T-helper 2 cell (primary cell): ENCODE measurements at regions not wholly inside any gene's neighbourhood (a gene's known extent, or its start where the extent isn't known, plus 50 kb on each side); places are given as distances from the start of the nearest gene placed in this dataset.

Experiments
- DNase-seq, 5 experiments: peaks; one replicate each; pipeline versions ENCODE4 v3.0.0 to v3.0.0-alpha.2; 2012 to 2022

DNA sequence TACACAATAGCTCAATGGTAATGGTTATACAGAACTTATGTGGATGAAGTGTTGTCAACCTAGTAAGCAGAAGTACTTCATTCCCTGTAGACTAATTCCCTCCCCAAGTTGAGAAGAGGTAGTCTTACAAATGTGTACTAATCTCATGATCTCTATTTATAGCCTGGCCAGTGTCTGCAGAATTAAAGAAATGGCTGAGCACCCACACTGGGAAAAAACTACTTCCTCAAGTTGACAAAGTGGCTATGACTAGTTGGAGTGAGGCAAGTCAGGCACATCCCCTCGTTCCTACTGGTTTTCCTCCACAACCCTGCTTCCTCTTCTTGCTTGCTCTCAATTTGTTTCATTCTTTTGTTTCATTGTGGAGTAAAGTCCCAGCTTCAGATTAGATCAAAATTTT is 566.7 kb upstream of the ZNF717 start:
- DNase-seq, result no peak

DNA sequence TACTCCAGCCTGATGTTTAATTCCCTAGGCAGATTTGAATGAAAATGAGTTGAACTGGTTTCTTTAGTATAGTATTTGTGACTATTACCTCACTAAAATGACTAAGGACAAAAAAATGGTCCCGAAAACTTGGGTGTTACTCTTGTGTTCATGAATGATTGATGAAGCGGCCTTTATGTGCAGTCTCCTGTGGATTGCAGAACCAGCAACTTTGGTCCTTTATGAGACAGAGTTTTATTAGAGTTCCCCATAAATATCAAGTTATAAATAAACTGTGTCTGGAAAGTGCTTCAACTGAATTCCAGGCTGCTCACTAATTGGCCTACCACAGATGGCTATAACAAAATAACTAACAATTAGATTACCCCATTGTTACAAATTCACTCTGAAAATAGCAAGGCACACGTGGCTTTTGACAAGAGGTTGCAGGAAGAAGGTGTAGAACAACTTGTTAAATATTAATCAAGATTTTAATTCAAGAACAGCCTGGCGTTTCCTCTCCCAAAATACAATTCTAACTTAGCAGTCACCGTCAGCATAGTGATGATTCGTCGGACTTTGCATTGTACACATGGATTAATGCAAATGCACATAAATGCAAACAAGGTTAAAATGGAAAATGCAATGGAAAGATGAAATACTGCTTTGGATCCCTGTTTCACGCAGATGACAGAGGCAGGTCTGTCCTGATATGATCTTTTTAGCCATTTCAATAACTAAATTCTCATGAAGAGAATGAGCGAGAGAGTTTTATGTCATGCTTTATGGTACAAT is 567.3 kb upstream of the ZNF717 start:
- DNase-seq, result no peak

DNA sequence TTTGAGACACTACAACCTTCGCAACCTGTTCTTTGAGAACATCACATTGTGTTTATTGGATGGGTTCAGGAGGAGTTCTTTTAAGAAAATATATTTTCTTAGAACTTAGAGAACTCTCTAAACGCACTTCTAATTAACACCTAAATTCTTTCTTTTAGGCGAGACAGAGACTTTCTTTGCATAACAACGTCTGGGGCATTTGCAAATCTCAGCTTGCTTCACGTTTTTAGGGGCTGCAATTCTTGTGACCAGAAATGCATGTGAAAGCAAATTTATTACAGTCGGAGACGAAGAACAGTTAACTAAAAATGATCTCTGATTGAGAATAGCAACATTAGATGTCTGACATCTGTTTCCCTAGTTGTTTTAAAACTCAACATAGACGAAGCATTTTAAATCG is 568.3 kb upstream of the ZNF717 start:
- no peak for DNase-seq

DNA sequence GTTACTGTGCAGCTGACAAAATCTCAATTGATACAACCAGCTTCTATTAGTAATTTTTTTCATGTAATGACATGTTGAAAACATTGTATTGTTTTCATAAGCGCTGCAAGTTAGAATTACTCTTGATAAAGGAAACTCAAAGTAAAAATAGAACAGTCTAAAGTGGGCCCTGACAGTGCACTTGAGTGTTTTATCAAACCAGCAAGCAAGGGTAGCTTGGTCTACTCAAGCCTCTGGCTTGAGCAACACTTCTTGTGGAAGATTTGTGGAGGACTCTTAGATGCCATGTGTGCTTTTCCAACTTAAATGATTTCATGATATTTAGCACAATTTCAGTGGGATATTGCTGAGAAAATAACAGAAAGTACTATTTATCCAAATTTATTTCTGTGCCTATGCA is 575.7 kb upstream of the ZNF717 start:
- DNase-seq, result no peak

DNA sequence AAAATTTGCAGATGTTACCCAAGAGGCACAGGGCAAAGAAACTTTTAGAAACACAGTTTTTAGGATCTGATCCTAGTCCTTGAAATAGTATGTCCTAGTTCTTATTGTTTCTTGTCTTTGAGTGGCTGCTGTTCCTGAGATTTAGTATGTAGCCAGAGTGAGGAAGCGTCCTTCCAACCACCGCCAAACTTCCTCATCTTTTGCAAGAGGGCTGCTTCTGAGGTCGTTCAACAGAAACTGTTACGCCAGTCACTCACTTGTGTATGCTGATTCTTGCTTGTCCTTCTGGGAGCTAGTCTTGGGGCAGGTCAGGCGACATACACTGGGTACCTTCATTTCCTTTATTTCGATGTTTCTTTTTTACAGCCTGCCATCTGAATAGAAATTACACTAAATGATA is 577.3 kb upstream of the ZNF717 start:
- no peak for DNase-seq

DNA sequence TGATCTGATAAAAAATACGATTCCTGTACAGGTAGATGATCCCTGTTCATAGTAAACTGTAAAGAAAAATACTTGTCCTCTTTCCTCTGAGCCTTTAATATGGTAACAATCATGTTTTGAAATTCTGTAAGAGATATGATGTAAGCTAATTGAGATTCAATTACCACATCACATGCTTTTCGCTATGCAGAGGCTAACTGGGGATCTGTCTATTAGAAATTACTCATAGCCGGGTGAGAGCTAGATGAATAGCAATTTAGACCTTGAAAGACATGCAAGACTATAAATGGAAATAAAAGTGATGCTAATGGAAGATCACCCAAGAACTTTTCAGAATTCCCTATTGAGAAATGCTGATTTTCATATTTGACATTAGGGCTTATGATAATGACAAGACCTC is 579.9 kb upstream of the ZNF717 start:
- no peak for DNase-seq

DNA sequence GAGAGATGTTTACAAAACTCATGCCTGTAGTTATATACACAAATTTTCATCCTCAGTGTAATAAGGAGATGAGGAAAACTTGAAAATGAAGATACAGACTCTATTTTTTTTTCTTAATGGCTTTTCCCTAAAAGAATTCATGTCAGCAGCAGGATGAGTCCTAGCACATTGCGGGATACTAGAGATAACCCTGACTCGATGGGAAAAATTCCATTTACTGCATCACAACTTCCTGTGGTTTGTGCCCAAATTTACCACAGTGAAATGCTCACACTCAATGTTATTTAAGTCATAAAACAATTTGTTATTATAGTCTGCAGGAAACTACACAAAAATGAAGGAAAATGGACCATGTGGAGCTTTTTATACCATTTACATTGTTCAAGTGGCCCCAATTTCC is 581.9 kb upstream of the ZNF717 start:
- no peak for DNase-seq

DNA sequence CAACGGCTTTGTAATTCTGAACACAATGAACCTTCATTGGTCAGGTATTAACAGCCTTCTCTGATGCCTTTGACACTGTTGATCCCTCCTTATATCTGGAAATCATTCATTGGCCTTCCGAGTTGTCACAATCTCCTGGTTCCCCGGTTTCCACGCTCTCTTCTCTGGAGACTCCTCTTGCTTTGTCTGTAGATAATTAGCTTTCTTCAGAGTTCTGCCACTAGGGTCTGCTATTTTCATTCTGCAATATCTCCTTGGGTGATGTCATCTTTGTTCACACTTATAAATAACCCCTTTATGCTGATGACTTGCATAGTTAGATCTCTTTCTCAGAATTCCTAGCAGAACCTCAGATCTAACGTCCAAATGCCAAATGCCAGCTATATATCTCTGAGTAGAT is 583.8 kb upstream of the ZNF717 start:
- DNase-seq, result no peak

DNA sequence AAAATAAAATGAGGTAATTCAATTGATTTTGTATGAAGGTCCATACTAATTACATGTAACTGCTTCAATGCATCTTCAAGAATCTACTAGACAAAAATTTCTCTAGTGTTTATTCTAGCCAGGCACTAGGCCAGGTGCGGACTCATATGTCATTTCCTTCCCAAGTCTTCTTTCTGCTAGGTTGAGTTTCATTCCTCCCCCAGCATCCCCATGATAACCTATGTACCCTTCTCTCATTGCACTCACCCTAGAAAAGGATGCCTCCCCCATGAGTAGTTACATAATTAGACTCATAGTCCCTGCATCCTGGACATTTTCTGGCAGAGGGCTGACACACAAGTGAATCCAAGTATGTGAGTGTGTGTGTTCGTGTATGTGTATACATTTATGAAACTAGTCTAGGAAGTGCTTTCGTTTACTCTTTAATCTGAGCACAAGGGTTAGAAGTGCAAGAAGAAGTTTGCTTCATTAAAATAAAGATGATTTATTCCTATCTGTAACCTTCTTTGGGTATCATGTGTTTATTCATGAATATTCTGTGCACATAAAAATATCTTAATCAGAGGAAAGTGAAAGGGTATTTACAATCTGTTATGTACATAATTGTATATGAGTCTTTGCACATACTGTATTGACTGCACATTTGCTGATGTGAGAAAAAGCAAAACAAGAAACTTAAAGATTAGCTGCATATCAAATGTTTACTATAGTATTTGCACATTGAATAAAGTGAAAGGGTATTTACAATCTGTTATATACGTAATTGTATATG is 585.6 kb upstream of the ZNF717 start:
- DNase-seq, result no peak

DNA sequence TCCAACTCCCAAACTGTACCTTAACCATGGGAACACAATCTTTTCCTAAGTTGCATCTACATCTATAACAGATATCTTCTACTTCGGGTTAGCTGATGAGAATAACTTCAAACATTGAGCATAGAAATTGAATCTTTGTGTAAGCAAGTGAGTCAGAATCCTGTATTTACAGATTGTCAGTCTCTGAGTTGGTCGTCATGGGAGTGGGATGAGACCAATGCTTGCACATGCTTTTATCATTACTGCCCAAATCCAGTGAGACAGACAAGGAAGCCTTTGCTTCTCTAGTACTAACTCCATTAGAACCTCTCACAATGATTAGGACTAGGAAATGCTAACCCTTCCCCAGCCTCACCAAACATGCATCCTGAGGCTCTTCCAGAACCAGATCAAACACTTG is 587.1 kb upstream of the ZNF717 start:
- no peak for DNase-seq

DNA sequence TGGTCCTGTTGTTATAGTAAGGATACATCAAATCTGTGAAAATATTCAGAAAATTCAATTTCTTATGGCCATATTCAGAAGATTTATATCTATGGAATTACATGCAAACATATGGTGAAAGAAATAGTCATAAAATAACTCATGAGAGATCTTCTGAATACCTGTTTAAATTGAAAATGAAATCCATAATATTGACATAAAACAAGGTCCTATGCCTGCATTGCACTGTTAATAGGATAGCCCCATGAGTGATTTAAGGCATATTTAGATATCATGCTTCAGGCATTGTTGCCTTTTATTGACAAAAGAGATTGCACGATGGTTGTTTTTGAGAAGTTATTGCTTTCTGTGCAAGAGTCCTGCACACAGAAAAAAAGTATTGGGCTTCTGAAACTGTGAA is 591.7 kb upstream of the ZNF717 start:
- DNase-seq, result no peak

DNA sequence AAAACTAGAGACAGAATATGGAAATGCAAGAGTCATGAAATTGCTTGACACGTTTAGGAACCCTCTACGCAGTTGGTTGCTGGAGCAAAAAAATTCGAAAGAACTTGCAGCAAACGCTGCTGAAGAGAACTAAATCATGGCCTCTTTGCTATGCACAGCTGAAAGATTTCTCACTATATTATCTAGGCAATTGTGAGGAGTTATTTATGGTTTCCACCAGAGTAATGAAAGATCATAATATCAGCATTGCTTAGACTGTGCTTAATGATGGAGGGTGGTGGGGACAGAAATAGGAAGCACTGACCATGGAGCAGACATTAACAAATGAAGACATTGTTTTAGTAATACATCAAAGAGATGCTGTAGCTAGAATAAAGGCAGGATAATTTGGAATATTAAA is 593.4 kb upstream of the ZNF717 start:
- DNase-seq, result no peak

DNA sequence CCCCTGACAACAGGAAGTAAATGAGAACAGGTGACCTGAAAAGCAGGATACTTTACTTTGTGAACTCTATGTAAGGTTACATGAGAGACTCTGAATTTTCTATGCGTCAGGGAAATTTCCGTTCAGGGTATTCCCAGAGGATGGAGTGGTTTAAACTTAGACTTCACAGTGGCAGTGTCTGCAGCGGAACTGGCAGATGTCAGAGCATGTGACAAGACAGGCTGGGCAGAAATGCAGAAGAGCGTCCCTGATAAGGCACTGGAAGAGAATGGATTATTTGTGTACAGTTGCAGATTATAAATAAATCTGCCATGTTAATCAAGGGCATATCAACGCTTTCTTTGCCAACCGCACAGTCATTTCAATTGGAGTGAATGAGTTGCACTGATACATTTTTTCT is 598.4 kb upstream of the ZNF717 start:
- no peak for DNase-seq

DNA sequence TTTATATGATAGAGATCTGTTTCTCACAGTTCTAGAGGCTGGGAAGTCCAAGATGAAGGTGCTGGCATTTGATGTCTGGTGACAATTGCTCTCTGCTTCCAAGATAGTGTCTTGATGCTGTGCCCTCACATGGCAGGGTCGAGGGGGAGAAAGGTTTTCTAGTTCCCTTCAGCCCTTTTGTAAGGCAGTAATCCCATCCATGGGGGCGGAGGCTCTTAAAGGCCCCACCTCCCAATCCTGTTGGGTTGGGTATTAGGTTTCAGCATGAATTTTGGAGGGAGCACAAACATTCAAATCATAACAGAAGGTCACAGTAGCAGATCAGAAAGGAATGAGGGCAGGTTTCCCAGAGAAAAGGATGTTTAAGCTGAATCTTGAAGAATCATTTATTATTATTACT is 601.7 kb upstream of the ZNF717 start:
- DNase-seq, result no peak

DNA sequence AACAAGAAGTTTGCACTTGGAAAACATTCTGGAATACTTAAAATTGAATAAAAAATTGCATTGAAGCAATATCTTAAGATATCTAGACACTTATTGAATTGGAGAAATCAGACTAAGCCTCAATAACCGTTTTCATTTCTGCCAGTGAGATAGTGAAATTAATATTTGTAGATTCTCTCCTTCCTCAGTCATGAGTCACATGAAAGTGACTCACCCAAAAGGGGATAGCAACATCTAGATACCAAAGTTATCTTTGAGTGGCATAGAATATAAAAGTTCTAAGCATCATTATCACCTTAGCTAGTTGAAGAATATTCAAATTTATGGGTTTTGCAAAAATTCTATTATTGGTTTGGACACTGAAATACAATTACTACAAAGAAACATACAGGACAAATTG is 614.8 kb upstream of the ZNF717 start:
- DNase-seq, result no peak

DNA sequence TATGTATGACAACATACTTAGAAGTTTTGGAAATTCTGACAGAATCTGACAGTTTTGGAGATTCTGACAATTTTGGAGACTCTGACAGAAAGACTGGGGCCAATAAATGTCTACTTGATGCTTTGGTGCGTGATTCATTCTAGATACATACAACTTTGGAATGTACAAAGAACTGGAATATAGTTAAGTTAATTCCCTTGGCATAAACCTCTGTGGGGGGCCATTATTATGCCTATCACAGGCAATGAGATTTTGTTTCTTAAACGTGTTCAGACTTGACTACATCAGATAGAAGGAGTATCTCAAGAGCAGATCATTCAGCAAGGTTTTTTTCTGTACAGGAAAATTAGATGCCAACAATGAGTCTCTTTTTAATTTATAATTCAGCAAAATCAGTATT is 617.6 kb upstream of the ZNF717 start:
- DNase-seq, result no peak

DNA sequence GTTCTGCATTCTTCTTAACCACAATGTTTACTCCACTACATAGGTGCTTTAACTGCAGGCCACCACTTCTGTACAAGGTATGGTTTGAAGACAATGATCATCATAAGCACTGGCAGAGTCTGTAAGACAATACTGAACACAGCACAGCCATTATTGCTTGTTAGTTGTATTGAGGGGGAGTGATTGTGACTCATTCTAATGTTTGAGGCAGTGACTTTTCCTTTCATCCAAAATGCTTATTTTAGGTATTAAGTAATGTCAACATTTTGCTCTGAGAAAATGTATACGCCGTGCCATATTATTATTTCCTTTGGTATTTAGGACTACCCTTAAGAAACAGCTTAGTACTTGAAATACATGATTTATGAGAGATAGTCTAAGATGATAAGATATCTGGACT is 618.2 kb upstream of the ZNF717 start:
- no peak for DNase-seq

DNA sequence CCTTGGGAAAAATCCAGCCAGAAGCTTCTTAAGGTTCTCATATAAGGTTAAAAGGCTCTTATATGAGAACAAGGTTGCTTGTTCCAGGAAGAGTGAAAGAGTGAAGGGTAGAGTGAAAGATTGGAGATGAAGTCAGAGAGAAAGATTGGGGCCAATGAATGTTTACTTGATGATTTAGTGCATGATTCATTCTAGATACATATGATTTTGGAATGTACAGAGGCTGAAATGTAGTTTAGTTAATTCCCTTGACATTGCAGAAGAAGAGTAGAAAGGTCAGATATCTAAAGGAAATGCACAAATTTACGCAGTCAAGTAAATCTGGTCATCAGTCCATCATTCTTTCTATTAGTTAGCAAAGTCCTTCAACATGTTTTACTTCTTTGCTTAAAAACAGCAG is 619.8 kb upstream of the ZNF717 start:
- DNase-seq, result no peak

DNA sequence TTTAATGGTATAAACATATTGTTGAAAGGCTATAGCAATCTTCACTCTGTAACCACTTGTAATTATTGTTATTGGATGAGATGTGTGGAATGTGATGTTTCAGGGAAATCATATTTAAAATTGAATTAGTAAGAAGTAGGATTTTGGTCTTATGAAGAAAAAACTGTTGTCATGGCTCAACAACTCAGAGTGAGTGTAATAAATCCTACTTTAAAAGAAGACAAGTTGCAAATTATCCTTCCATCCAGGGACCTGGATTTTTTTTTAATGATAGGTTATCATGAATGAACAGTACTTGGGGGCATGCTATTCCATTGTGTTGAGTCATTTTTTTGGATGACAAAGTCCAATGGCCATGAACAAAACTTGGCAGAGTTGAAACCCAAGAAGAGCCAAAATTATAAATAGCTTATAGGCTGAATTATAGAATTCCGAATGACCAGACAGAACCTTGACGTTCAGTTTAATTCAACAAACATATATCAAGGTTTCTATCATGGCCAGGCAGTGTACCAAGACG is 625.5 kb upstream of the ZNF717 start:
- no peak for DNase-seq

DNA sequence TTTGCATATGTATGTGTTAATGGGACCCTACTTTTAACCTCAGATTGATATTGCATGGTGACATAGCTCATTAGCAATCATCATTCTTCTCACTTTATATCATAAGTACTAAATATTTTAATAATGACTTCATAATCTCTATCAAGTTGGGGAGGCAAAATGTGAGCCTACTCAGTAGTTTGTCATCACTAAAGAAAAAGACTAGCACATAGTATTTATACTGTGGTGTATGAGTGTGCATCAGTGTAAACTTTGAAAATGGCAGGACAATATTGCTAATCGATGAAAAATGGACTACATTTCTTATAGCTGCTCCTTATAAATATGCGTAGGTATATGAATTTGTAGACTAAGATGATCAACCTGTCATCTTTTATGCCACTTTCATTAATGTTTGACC is 624.5 kb upstream of the ROBO2 start:
- DNase-seq, result no peak

DNA sequence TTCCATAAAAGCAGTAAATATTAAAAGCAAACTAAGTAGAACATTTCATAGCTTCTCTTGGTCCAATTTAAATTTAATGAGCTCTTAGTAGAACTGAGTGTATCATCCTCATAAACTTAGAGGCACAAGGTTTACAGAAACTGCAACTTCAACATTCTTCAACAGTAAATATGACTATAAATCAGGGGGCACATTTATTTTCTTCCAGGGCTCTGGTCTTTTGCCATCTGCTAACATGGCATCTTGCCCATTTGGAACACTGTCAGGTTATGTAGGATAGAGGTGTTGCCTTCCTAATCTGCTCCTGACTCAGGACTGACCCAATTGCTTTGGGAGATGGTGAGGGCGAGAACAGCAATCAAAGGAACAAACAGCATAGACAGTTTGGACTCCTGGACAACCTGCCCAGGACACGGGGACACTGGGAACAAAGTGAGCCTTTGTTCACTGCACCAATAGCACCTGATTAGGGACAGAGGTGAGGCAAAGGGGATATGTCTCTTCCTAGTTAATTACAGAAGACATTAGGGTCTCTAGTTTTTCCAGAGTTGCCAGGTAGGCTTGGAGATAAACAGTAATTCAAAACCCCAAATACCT is 610.2 kb upstream of the ROBO2 start:
- DNase-seq, result no peak

DNA sequence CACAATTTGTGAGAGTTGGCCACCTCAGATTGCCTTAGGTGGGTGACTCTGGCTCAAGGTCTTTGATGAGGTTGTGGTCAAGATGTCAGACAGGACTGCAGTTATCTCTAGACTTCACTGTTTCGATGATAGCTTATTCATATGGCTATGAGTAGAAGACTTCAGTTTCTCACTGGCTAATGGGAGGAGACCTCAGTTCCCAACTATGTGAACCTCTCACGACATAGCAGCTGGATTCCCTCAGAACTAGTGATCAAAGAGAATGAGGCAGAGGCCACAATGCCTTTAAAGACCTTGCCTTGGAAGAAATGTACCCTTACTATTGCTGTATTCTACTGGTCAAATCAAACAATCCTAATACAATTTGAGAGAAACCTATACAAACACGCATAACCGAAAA is 607.5 kb upstream of the ROBO2 start:
- DNase-seq, result no peak

DNA sequence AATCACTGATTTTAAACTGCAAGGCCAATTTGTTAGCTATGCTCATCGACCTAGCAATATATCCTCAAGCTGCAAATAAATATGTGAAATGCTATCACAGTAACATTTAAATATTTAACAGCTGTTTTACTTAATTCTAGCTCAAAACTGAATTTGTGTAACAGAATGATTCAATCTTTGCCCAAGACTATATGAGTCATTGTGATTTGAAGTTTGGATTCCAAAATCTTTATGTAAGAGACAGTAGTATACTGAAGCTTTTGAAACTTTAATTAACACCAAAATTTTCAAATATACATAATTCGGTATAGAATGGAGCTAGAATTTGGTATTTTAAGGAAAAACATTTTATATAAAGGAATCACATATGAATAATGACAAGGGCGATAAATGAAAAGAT is 603.0 kb upstream of the ROBO2 start:
- DNase-seq, result no peak

DNA sequence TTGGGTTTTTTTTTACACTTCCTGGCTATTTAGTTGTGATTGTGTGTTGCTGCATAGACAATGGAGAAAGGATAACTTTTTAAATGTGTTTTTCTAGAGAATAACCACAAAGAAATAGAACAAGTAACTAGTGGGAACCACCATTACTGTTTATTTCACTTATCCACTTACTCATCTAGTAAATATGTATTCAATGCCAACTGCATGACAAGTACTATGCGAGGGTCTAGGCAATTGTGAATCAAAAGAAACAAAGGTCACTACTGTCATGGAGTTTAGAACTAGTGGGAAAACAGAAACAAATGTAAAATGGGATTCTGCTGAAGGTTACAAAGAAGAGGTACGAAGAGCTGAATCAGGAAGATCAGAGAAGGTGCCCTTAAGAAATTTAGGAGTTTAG is 600.9 kb upstream of the ROBO2 start:
- DNase-seq, result no peak
